ENCODE measurements at regions not wholly inside any gene's neighbourhood (a gene's known extent, or its start where the extent isn't known, plus 50 kb on each side); places are given as distances from the start of the nearest gene placed in this dataset.

GRCh38 chr2:2932189-2932588 lies 445.4 kb downstream of the EIPR1 start:
- no peak overlapping the region for H3K4me3 ChIP-seq (ENCODE audit: extremely low read depth in 1 of 4, insufficient read depth in 2 of 4, low read depth in 3 of 4, low read length in 4 of 4)
- H3K4me1 ChIP-seq (replicated peaks in 1 of 4; ENCODE audit: control insufficient read depth in 3 of 4, insufficient read depth in 4 of 4, low read length in 3 of 4) = no peaks in the 10 kb centered on the region
- no peak overlapping the region for H2BK120ac ChIP-seq (replicated peaks; ENCODE audit: low read depth, low read length)
- no peak for FAIRE-seq
- no peak overlapping the region for H4K91ac ChIP-seq (replicated peaks; ENCODE audit: insufficient read length, low read length)
- ChIA-PET POLR2A (ENCODE audit: partially characterized antibody) (no interaction called here), CTCF (ENCODE audit: partially characterized antibody) (no interaction called here)
- no peak overlapping the region for H3K14ac ChIP-seq (ENCODE audit: insufficient read length)
- H2BK5ac ChIP-seq (ENCODE audit: low read depth, low read length) = no peak overlapping the region
- no peaks in the 10 kb centered on the region for H3K36me3 ChIP-seq (ENCODE audit: control insufficient read depth in 2 of 4, insufficient read depth in 4 of 4, low read length in 3 of 4)
- peaks cover 0 to 3% of the 10 kb centered on the region in 2 experiments; a peak in 1 of 4 replicates for H3K9me3 ChIP-seq (ENCODE audit: insufficient read depth in 2 of 2, low read depth in 1 of 2, low read length in 1 of 2)
- no peak for TF ChIP-seq KDM5A (IDR thresholded peaks at IDR 0.05; ENCODE audit: low read length)
- TF ChIP-seq E2F6 (IDR thresholded peaks at IDR 0.05) = peak; percentile 58
- 81% methylated on average over 14 of the region's 15 CpGs; no CpG with 5 or more reads in 1 of the 2 experiments for WGBS, 2 experiments (ENCODE audit: extremely low coverage in 1 of 2, insufficient coverage in 1 of 2, insufficient read length in 1 of 2, insufficient replicate concordance in 2 of 2, low coverage in 1 of 2, low lambda C conversion rate in 2 of 2, missing lambda C conversion rate in 1 of 2)
- no peak overlapping the region for H2BK15ac ChIP-seq (ENCODE audit: low read length)
- no peak for DNase-seq (ENCODE audit: low read depth in 1 of 2, low spot score in 2 of 2)
- H3K27ac ChIP-seq (ENCODE audit: low read depth, low read length) = no peak overlapping the region
- no peak overlapping the region for H2AFZ ChIP-seq (ENCODE audit: low read length)
- no peak overlapping the region for H3K56ac ChIP-seq (replicated peaks; ENCODE audit: insufficient read length, low read depth, low read length)
- H3K79me1 ChIP-seq (ENCODE audit: low read depth, low read length) = no peaks in the 10 kb centered on the region
- H4K8ac ChIP-seq (ENCODE audit: extremely low read depth, insufficient read depth, low read length) = no peak overlapping the region
- no peak overlapping the region for H3K23ac ChIP-seq (ENCODE audit: insufficient read length)
- no peak overlapping the region for H2BK12ac ChIP-seq (ENCODE audit: low read depth, low read length)
- no peak overlapping the region for H2AK5ac ChIP-seq (ENCODE audit: low read depth, low read length)
- H4K20me1 ChIP-seq (replicated peaks in 1 of 2; ENCODE audit: control insufficient read depth in 1 of 2, insufficient read depth in 2 of 2, low read length in 2 of 2) = no peaks in the 10 kb centered on the region
- no peak overlapping the region for H4K5ac ChIP-seq (ENCODE audit: insufficient read length, low read depth, low read length)
- H3K4me2 ChIP-seq (ENCODE audit: insufficient read depth in 1 of 2, low read depth in 2 of 2, low read length in 2 of 2) = no peak overlapping the region
- no peak overlapping the region for H3K18ac ChIP-seq (ENCODE audit: extremely low read depth, low read length)
- H3K9ac ChIP-seq (replicated peaks in 1 of 4; ENCODE audit: extremely low read depth in 1 of 4, low read depth in 3 of 4, low read length in 3 of 4) = no peak overlapping the region
- no peak overlapping the region for H2BK20ac ChIP-seq (ENCODE audit: low read length)
- no peaks in the 10 kb centered on the region; a peak in 1 of 7 replicates for H3K27me3 ChIP-seq (replicated peaks in 1 of 4; ENCODE audit: control insufficient read depth in 3 of 4, extremely low read depth in 1 of 4, insufficient read depth in 3 of 4, low read length in 3 of 4)
- no peaks in the 10 kb centered on the region for H3K23me2 ChIP-seq (ENCODE audit: low read depth, low read length)
- no peak overlapping the region for H3K4ac ChIP-seq (replicated peaks; ENCODE audit: insufficient read length, low read depth, low read length)
- H3K79me2 ChIP-seq (ENCODE audit: control insufficient read depth in 1 of 2, insufficient read depth in 2 of 2, low read length in 2 of 2) = no peaks in the 10 kb centered on the region

Data from H1 (cell line).